Fibroblast of lung (primary cell): ENCODE measurements at regions not wholly inside any gene's neighbourhood (a gene's known extent, or its start where the extent isn't known, plus 50 kb on each side); places are given as distances from the start of the nearest gene placed in this dataset.
"Not testable (repeated sequence)": the region's sequence is repeated elsewhere in the genome, so short reads cannot be mapped to it uniquely, and the experiment has no call there.

Experiments used
- DNase-seq, 2 donors: peaks; one replicate each; pipeline versions ENCODE4 v3.0.0 to v3.0.0-alpha.2; 2010; ENCODE audit warnings: low read depth in 2 of 2
- H2AFZ ChIP-seq: 2 replicates; pipeline ENCODE4 v1.5.1; 2012; ENCODE audit warnings: low read length, control low read depth, inconsistent platforms
- H3K27ac ChIP-seq: 2 replicates; pipeline ENCODE4 v1.5.1; 2011; ENCODE audit warnings: low read length, control low read depth; ENCODE audit not compliant: insufficient read depth
- H3K27me3 ChIP-seq: 2 replicates; pipeline ENCODE4 v1.5.1; 2011; ENCODE audit warnings: mild to moderate bottlenecking, low read length; ENCODE audit not compliant: control insufficient read depth, insufficient read depth
- H3K36me3 ChIP-seq: 2 replicates; pipeline ENCODE4 v1.5.1; 2011; ENCODE audit warnings: low read length; ENCODE audit not compliant: control insufficient read depth, insufficient read depth
- H3K4me1 ChIP-seq: 2 replicates; pipeline ENCODE4 v1.5.1; 2011; ENCODE audit warnings: low read length; ENCODE audit not compliant: control insufficient read depth, insufficient read depth; ENCODE audit errors: extremely low read depth
- H3K4me2 ChIP-seq: 2 replicates; pipeline ENCODE4 v1.5.1; 2011; ENCODE audit warnings: low read length, control low read depth; ENCODE audit not compliant: insufficient read depth; ENCODE audit errors: extremely low read depth
- H3K4me3 ChIP-seq, 4 experiments: fragments of 200-600 bp in 1 of 4; sonication (generic) in 1 of 4; replicated peaks in 1 of 4; 2 replicates each; pipeline ENCODE4 v1.5.1; 2011 to 2016; ENCODE audit warnings: low read length in 4 of 4, low read depth in 3 of 4, mild to moderate bottlenecking in 3 of 4, control low read depth in 2 of 4, inconsistent platforms in 1 of 4, mixed read lengths in 1 of 4; ENCODE audit not compliant: insufficient read depth in 1 of 4; ENCODE audit errors: control extremely low read depth in 1 of 4
- H3K79me2 ChIP-seq: 2 replicates; pipeline ENCODE4 v1.5.1; 2012; ENCODE audit warnings: mild to moderate bottlenecking, low read length, inconsistent platforms; ENCODE audit not compliant: control insufficient read depth, insufficient read depth
- H3K9ac ChIP-seq: 2 replicates; pipeline ENCODE4 v1.5.1; 2011; ENCODE audit warnings: mild to moderate bottlenecking, low read length, control low read depth; ENCODE audit not compliant: insufficient read depth
- H3K9me3 ChIP-seq: 2 replicates; pipeline ENCODE4 v1.5.1; 2012; ENCODE audit warnings: low read depth, low read length; ENCODE audit not compliant: control insufficient read depth, insufficient read depth
- H4K20me1 ChIP-seq: 2 replicates; pipeline ENCODE4 v1.5.1; 2011; ENCODE audit warnings: low read length; ENCODE audit not compliant: control insufficient read depth, insufficient read depth; ENCODE audit errors: extremely low read depth
- EZH2 ChIP-seq: IDR thresholded peaks from 2 replicates; pipeline ENCODE4 v1.5.1; 2012; ENCODE audit warnings: low read length, control low read depth, mild to moderate bottlenecking; ENCODE audit errors: missing control alignments
- TF ChIP-seq, protein P1 (sequence below), 2 donors: IDR thresholded peaks in 1 of 2; conservative IDR thresholded peaks in 1 of 2; 1 replicate in 1 of 2; 2 replicates in 1 of 2; pipeline ENCODE4 v1.5.1; 2011 to 2012; ENCODE audit warnings: low read length in 2 of 2, control low read depth in 1 of 2, inconsistent platforms in 1 of 2, low read depth in 1 of 2, mild to moderate bottlenecking in 1 of 2

DNA sequence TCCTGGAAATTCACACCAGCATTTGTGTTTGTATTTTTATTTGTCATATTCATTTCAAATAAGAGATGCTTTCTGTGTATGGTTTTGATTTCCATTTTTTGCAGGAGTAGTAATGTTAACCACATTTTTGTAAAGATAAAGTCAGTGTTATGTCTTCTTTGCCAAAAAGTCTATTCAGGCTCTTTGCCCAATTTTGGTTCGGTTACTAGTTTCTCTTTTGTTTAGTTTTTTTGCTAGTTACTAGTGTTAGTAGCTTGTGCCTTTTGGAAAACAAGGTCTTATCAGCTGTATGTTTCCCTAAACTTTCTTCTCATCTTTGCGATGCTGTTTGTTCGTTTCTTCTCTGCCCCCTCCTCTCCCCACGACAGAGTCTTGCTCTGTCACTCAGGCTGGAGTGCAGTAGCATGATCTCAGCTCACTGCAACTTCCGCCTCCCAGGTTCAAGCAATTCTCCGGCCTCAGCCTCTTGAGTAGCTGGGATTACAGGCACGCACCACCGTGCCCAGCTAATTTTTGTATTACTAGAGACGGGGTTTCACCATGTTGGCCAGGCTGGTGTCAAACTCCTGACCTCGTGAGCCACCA is 112.3 kb upstream of the GRK3 start:
- H3K27ac ChIP-seq, result peak overlapping the region; percentile 40
- H3K9me3 ChIP-seq, result no peaks in the 10 kb centered on the region
- H4K20me1 ChIP-seq, result no peaks in the 10 kb centered on the region
- H3K27me3 ChIP-seq, result no peaks in the 10 kb centered on the region
- peaks cover 2% of the 10 kb centered on the region for H3K4me1 ChIP-seq
- TF ChIP-seq EZH2, result no peak
- TF ChIP-seq, protein P1, sequence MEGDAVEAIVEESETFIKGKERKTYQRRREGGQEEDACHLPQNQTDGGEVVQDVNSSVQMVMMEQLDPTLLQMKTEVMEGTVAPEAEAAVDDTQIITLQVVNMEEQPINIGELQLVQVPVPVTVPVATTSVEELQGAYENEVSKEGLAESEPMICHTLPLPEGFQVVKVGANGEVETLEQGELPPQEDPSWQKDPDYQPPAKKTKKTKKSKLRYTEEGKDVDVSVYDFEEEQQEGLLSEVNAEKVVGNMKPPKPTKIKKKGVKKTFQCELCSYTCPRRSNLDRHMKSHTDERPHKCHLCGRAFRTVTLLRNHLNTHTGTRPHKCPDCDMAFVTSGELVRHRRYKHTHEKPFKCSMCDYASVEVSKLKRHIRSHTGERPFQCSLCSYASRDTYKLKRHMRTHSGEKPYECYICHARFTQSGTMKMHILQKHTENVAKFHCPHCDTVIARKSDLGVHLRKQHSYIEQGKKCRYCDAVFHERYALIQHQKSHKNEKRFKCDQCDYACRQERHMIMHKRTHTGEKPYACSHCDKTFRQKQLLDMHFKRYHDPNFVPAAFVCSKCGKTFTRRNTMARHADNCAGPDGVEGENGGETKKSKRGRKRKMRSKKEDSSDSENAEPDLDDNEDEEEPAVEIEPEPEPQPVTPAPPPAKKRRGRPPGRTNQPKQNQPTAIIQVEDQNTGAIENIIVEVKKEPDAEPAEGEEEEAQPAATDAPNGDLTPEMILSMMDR (conservative IDR thresholded peaks at IDR 0.05 in 1 of 2, IDR thresholded peaks at IDR 0.05 in 1 of 2; ENCODE audit: low read depth in 1 of 2, low read length in 2 of 2), result no peak
- H3K9ac ChIP-seq, result no peak overlapping the region
- H3K36me3 ChIP-seq, result no peaks in the 10 kb centered on the region
- H3K4me3 ChIP-seq, result peak overlapping the region in 3 of 4 experiments; percentile 25 to 38 (median 30)
- DNase-seq, result peak in 1 of 2 donors; percentile 26
- H3K79me2 ChIP-seq, result peaks cover 71% of the 10 kb centered on the region
- no peak overlapping the region for H2AFZ ChIP-seq
- H3K4me2 ChIP-seq, result peak overlapping the region; percentile 60

DNA sequence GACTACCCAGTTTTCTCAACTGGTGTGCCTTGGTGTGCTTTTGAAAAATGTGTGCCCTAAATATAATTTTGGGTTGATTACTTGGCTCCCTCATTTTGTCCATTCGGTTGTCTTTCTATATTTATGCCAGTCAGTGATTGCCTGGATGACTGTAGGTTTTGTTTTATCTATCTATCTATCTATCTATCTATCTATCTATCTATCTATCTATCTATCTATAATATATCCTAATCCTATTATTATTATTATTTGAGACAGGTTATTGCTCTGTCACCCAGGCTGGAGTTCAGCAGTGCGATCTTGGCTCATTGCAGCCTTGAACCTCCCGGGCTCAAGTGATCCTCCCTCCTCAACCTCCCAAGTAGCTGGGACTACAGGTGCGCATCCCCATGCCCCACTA is 111.4 kb upstream of the GRK3 start:
- no peak overlapping the region for H3K4me2 ChIP-seq
- TF ChIP-seq, protein P1 (conservative IDR thresholded peaks at IDR 0.05 in 1 of 2, IDR thresholded peaks at IDR 0.05 in 1 of 2; ENCODE audit: low read depth in 1 of 2, low read length in 2 of 2), result no peak
- no peak for TF ChIP-seq EZH2
- H4K20me1 ChIP-seq, result no peaks in the 10 kb centered on the region
- no peak overlapping the region for H3K9ac ChIP-seq
- H3K79me2 ChIP-seq, result peaks cover 70% of the 10 kb centered on the region
- no peaks in the 10 kb centered on the region for H3K4me1 ChIP-seq
- H2AFZ ChIP-seq, result no peak overlapping the region
- H3K27me3 ChIP-seq, result no peaks in the 10 kb centered on the region
- no peak for DNase-seq
- no peak overlapping the region for H3K4me3 ChIP-seq
- no peaks in the 10 kb centered on the region for H3K9me3 ChIP-seq
- no peak overlapping the region for H3K27ac ChIP-seq
- H3K36me3 ChIP-seq, result no peaks in the 10 kb centered on the region

DNA sequence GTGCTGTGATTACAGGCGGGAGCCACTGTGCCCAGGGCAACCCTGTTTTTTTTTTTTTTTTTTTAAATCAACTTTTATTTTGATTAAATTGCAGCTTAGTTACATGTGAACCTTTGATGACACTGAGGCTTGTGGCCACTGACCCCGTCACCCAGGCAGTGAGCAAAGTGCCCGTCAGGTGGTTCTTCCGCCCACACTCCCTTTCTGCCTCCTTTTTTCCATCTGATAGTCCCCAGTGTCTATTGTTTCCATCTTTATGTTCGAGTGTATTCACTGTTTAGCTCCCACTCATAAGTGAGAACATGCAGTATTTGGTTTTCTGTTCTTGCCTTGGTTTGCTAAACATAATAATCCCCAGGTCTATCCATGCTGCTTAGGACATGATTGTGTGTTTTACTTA is 110.9 kb upstream of the GRK3 start:
- no peak for DNase-seq
- H3K4me3 ChIP-seq, result no peak overlapping the region

DNA sequence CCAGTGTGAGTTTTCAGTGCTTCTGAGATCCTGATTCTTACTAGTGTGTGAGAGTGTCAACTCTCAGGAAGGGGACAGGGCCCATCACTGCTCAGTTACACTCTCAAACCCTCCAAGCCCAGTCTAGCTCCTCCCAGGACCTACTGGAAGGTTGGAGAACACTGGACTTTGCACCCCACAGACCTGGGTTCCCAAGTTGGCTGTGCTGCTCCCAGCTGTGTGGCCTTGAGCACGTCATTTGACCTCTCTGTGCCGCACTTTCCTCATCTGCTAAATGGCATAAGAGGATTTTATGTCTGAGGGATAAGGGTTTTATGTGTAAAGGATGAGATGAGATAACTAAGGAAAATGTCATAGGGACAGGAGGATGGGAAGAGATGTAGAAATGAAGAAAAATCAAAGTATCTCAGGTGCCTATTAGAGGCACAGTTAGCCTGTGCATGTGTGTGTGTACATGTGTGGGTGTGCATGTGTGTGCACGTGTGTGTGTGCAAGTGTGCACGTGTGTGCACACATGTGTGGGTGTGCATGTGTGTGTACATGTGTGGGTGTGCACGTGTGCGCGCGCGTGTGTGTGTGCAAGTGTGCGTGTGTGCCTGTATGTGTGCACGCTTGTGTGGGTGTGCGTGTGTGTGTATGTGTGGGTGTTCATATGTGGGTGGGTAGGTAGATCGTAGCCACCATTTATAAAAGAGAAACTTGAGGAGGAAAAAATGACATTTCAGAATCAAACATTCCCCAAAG is 108.0 kb upstream of the GRK3 start:
- H3K27ac ChIP-seq, H3K36me3 ChIP-seq, DNase-seq, H3K27me3 ChIP-seq, H3K9ac ChIP-seq, H3K4me1 ChIP-seq, H3K9me3 ChIP-seq, H3K4me2 ChIP-seq, H2AFZ ChIP-seq, H3K4me3 ChIP-seq, H4K20me1 ChIP-seq: not testable (repeated sequence)
- H3K79me2 ChIP-seq, result peaks cover 35% of the 10 kb centered on the region

More for the DNA sequence above, 110.9 kb upstream of the GRK3 start:
- H3K36me3 ChIP-seq, result no peaks in the 10 kb centered on the region
- no peak overlapping the region for H3K4me2 ChIP-seq
- no peaks in the 10 kb centered on the region for H3K4me1 ChIP-seq
- H3K27me3 ChIP-seq, result no peaks in the 10 kb centered on the region
- no peak for TF ChIP-seq EZH2
- TF ChIP-seq, protein P1 (conservative IDR thresholded peaks at IDR 0.05 in 1 of 2, IDR thresholded peaks at IDR 0.05 in 1 of 2; ENCODE audit: low read depth in 1 of 2, low read length in 2 of 2), result no peak
- no peak overlapping the region for H3K9ac ChIP-seq
- H4K20me1 ChIP-seq, result no peaks in the 10 kb centered on the region
- no peaks in the 10 kb centered on the region for H3K9me3 ChIP-seq
- peaks cover 65% of the 10 kb centered on the region for H3K79me2 ChIP-seq
- H3K27ac ChIP-seq, result no peak overlapping the region
- no peak overlapping the region for H2AFZ ChIP-seq
